Activated naive CD8-positive, alpha-beta T cell treated with anti-CD3 and anti-CD28 coated beads for 36 hours (primary cell): ENCODE measurements at regions not wholly inside any gene's neighbourhood (a gene's known extent, or its start where the extent isn't known, plus 50 kb on each side); places are given as distances from the start of the nearest gene placed in this dataset.

Experiments
- DNase-seq: peaks from one replicate; pipeline ENCODE4 v3.0.0; 2021
- H3K27ac Mint-ChIP-seq: one replicate; pipeline ENCODE4 v1.8.0; 2022; ENCODE audit warnings: mild to moderate bottlenecking, moderate library complexity, mixed read lengths
- H3K27me3 Mint-ChIP-seq: one replicate; pipeline ENCODE4 v1.8.0; 2022; ENCODE audit warnings: mild to moderate bottlenecking, mixed read lengths
- H3K36me3 Mint-ChIP-seq: one replicate; pipeline ENCODE4 v1.8.0; 2021; ENCODE audit warnings: mild to moderate bottlenecking, mixed read lengths
- H3K4me1 Mint-ChIP-seq: one replicate; pipeline ENCODE4 v1.8.0; 2021; ENCODE audit warnings: mixed read lengths
- H3K4me3 Mint-ChIP-seq: one replicate; pipeline ENCODE4 v1.8.0; 2022; ENCODE audit warnings: mild to moderate bottlenecking, moderate library complexity, mixed read lengths
- H3K9me3 Mint-ChIP-seq: one replicate; pipeline ENCODE4 v1.8.0; 2022; ENCODE audit warnings: mixed read lengths

GRCh38 chr3:117084739-117085270 lies 375.2 kb downstream of the TUSC7 start:
- Mint-ChIP-seq H3K27ac (no peak overlapping the region), H3K9me3 (peaks cover 1% of the 10 kb centered on the region), H3K4me1 (no peaks in the 10 kb centered on the region), H3K4me3 (no peak overlapping the region), H3K36me3 (no peaks in the 10 kb centered on the region), H3K27me3 (no peaks in the 10 kb centered on the region)
- DNase-seq, result no peak

DNA sequence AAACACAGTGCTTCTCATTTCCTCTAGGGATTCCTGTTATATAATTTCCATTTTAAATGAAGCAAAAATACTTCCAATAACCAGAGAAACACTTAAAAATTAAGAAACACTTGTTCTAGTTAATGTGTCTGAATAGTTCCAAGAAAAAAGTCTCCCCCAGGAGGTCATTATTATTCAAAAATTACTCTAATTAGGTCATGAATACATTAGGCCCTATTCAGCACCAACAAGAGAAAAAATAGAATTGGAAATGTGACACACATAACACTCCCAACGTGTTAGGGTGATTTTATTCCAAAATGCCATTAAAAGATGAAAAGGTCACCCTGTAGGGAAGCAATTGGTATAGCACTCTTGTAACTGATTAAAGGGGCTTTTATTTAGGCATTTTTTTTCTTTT lies 382.1 kb downstream of the TUSC7 start:
- DNase-seq, result no peak
- H3K27ac Mint-ChIP-seq, result no peak overlapping the region
- H3K9me3 Mint-ChIP-seq, result peaks cover 1% of the 10 kb centered on the region
- H3K4me3 Mint-ChIP-seq, result no peak overlapping the region
- H3K36me3 Mint-ChIP-seq, result no peaks in the 10 kb centered on the region
- no peaks in the 10 kb centered on the region for H3K27me3 Mint-ChIP-seq
- H3K4me1 Mint-ChIP-seq, result no peaks in the 10 kb centered on the region

GRCh38 chr3:117096549-117096948 lies 387.0 kb downstream of the TUSC7 start:
- Mint-ChIP-seq H3K27ac (no peak overlapping the region), H3K9me3 (no peaks in the 10 kb centered on the region), H3K36me3 (no peaks in the 10 kb centered on the region), H3K27me3 (no peaks in the 10 kb centered on the region), H3K4me3 (no peak overlapping the region), H3K4me1 (no peaks in the 10 kb centered on the region)
- DNase-seq, result no peak

- no peaks in the 10 kb centered on the region for H3K4me1 Mint-ChIP-seq
- no peak overlapping the region for H3K4me3 Mint-ChIP-seq
- H3K36me3 Mint-ChIP-seq, result no peaks in the 10 kb centered on the region
- H3K27me3 Mint-ChIP-seq, result no peaks in the 10 kb centered on the region
- DNase-seq, result no peak
- H3K27ac Mint-ChIP-seq, result no peak overlapping the region
- H3K9me3 Mint-ChIP-seq, result no peaks in the 10 kb centered on the region
These were observed 387.8 kb downstream of the TUSC7 start for GRCh38 chr3:117097351-117097750.

GRCh38 chr3:117101697-117102096 lies 392.1 kb downstream of the TUSC7 start:
- no peak overlapping the region for H3K27ac Mint-ChIP-seq

DNA sequence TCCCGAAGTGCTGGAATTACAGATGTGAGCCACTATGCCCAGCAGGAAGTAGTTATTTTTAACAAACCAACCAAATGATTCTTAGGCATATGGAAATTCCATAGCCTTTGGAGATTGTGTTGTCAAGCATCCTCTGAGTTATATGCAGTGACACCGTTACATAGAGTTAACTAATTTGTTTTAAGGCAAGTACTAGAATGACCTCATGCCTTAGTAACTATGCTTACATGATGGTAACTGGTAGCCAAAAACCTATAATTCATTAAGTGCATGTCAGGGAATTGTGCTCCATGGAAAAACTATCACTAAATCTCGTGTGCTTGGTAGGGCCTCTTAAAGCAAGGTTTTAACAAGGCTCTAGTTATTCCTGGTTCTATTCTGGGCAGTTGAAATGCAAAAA lies 392.8 kb downstream of the TUSC7 start:
- Mint-ChIP-seq H3K27ac (no peak overlapping the region), H3K9me3 (no peaks in the 10 kb centered on the region)

More at GRCh38 chr3:117101697-117102096, 392.1 kb downstream of the TUSC7 start:
- H3K9me3 Mint-ChIP-seq, result no peaks in the 10 kb centered on the region
- DNase-seq, result no peak
- H3K4me1 Mint-ChIP-seq, result no peaks in the 10 kb centered on the region
- H3K27me3 Mint-ChIP-seq, result no peaks in the 10 kb centered on the region
- H3K36me3 Mint-ChIP-seq, result no peaks in the 10 kb centered on the region
- H3K4me3 Mint-ChIP-seq, result no peak overlapping the region

DNA sequence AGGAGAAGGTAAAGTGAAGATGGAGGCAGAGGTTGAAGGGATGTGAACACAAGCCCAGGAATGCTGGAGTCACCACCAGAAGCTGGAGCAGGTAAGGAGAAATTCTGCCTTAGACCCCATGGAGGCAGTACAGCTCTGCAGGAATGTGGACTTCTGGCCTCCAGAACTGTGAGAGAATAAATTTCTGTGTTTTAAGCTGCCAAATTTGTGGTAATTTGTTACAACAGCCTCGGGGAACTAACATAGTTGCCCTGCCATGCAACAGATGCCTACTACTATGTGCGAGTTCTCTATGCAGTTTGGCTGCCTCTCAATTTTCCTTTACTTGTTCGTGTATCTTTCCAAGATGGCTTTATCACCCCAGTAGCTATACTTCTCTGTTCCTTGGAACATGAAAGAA lies 394.1 kb downstream of the TUSC7 start:
- no peak overlapping the region for H3K27ac Mint-ChIP-seq
- no peak overlapping the region for H3K4me3 Mint-ChIP-seq
- no peak for DNase-seq
- H3K9me3 Mint-ChIP-seq, result peaks cover 3% of the 10 kb centered on the region
- no peaks in the 10 kb centered on the region for H3K4me1 Mint-ChIP-seq
- H3K36me3 Mint-ChIP-seq, result no peaks in the 10 kb centered on the region
- H3K27me3 Mint-ChIP-seq, result no peaks in the 10 kb centered on the region

More for the DNA sequence above, 392.8 kb downstream of the TUSC7 start:
- no peak for DNase-seq
- Mint-ChIP-seq H3K36me3 (no peaks in the 10 kb centered on the region), H3K4me1 (no peaks in the 10 kb centered on the region), H3K27me3 (no peaks in the 10 kb centered on the region), H3K4me3 (no peak overlapping the region)

DNA sequence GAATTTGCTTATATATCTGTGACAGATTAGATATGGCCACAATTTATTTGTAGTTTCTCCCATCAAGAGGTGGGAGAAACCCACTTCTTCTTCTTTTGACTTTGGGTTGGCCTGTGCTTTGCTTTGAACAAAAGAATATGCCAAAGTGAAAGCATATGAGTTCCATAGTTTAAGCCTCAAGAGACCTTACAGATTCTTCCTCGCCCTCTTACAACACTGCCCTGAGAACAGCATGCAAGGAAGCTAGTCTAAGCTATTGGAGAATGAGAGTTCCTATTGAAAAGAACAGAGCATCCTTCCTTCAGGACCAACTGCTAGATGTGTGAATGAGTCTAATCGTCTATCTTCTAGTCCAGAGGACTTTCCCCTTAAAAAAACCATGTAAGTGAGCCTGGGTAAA lies 394.8 kb downstream of the TUSC7 start:
- DNase-seq, result no peak
- Mint-ChIP-seq H3K36me3 (no peaks in the 10 kb centered on the region), H3K27me3 (no peaks in the 10 kb centered on the region), H3K27ac (no peak overlapping the region), H3K4me1 (no peaks in the 10 kb centered on the region), H3K4me3 (no peak overlapping the region), H3K9me3 (peaks cover 3% of the 10 kb centered on the region)

GRCh38 chr3:117104792-117105191 lies 395.2 kb downstream of the TUSC7 start:
- no peaks in the 10 kb centered on the region for H3K36me3 Mint-ChIP-seq
- no peak overlapping the region for H3K4me3 Mint-ChIP-seq

GRCh38 chr3:117105686-117106085 lies 396.1 kb downstream of the TUSC7 start:
- Mint-ChIP-seq H3K36me3 (no peaks in the 10 kb centered on the region), H3K9me3 (peaks cover 3% of the 10 kb centered on the region), H3K27me3 (no peaks in the 10 kb centered on the region), H3K27ac (no peak overlapping the region), H3K4me1 (no peaks in the 10 kb centered on the region), H3K4me3 (no peak overlapping the region)
- no peak for DNase-seq

More at GRCh38 chr3:117104792-117105191, 395.2 kb downstream of the TUSC7 start:
- Mint-ChIP-seq H3K4me1 (no peaks in the 10 kb centered on the region), H3K27ac (no peak overlapping the region), H3K27me3 (no peaks in the 10 kb centered on the region), H3K9me3 (peaks cover 3% of the 10 kb centered on the region)
- DNase-seq, result no peak

GRCh38 chr3:117106396-117106795 lies 396.8 kb downstream of the TUSC7 start:
- Mint-ChIP-seq H3K27me3 (no peaks in the 10 kb centered on the region), H3K36me3 (no peaks in the 10 kb centered on the region), H3K9me3 (peaks cover 3% of the 10 kb centered on the region), H3K4me1 (no peaks in the 10 kb centered on the region), H3K27ac (no peak overlapping the region), H3K4me3 (no peak overlapping the region)
- no peak for DNase-seq

DNA sequence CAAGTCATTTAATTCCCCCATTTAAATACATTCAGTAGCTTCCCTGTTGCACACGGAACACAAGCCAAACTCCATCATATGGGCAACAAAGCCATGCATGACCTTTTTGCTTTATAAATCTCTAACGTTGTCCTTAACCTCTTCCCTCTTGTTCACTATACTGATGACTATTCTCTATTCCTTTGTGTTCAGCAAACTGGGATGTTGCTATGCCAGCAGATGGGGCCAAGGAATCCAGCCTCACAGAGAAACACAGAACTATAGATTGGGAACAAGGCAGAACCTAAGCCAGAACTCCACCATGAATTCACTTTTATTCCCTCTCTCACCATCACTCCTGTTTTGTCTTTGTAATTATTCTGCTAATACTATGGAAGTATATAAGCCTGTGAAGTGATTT lies 398.4 kb downstream of the TUSC7 start:
- Mint-ChIP-seq H3K27ac (no peak overlapping the region), H3K36me3 (no peaks in the 10 kb centered on the region), H3K4me3 (no peak overlapping the region), H3K9me3 (peaks cover 3% of the 10 kb centered on the region), H3K27me3 (no peaks in the 10 kb centered on the region), H3K4me1 (no peaks in the 10 kb centered on the region)
- no peak for DNase-seq

GRCh38 chr3:117109178-117109577 lies 399.6 kb downstream of the TUSC7 start:
- H3K27me3 Mint-ChIP-seq, result no peaks in the 10 kb centered on the region
- H3K4me1 Mint-ChIP-seq, result no peaks in the 10 kb centered on the region

DNA sequence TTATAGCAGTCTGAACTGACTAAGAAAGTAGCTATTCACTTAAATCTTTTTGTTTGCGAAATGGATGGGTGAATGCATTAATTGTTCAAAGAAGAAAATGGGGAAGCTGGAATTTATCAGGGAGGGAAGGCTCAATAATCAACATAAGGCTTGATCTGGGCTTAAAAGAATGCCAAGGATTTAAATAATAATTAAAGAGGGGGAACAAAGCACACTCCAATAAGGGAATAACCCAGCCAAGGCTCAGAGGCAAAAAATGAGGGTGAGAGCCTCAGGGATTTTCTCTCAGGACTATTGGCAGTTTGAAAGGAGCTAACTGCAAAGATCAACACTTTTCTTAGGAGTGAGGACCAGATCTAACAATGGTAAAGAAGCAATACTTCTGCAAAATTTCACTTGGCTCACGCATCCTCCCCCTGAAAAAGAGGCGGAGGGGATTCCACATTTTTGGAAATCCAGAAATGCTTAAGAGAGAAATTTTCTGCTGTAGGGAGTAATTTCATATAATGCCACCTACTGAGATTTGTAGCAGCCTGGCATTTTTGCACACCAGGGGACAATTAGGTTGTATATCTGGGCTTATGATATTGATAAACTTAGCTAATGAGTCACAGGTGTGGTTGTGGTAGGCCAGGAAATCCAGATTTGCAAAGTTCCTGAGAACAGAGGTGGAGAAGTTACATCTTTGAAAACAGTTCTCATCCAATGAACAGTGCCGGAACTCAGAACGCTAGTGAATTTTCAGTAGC lies 405.1 kb downstream of the TUSC7 start:
- no peak for DNase-seq
- H3K36me3 Mint-ChIP-seq, result no peaks in the 10 kb centered on the region
- H3K27me3 Mint-ChIP-seq, result no peaks in the 10 kb centered on the region
- no peak overlapping the region for H3K27ac Mint-ChIP-seq
- no peak overlapping the region for H3K4me3 Mint-ChIP-seq
- peaks cover 2% of the 10 kb centered on the region for H3K9me3 Mint-ChIP-seq
- H3K4me1 Mint-ChIP-seq, result no peaks in the 10 kb centered on the region

More at GRCh38 chr3:117109178-117109577, 399.6 kb downstream of the TUSC7 start:
- H3K36me3 Mint-ChIP-seq, result no peaks in the 10 kb centered on the region
- no peak overlapping the region for H3K27ac Mint-ChIP-seq
- DNase-seq, result no peak
- peaks cover 3% of the 10 kb centered on the region for H3K9me3 Mint-ChIP-seq
- H3K4me3 Mint-ChIP-seq, result no peak overlapping the region

GRCh38 chr3:117117188-117117936 lies 407.8 kb downstream of the TUSC7 start:
- Mint-ChIP-seq H3K27ac (no peak overlapping the region), H3K36me3 (no peaks in the 10 kb centered on the region), H3K27me3 (no peaks in the 10 kb centered on the region), H3K9me3 (peaks cover 2% of the 10 kb centered on the region), H3K4me3 (no peak overlapping the region), H3K4me1 (no peaks in the 10 kb centered on the region)
- no peak for DNase-seq
